ENCODE measurements at regions not wholly inside any gene's neighbourhood (a gene's known extent, or its start where the extent isn't known, plus 50 kb on each side); places are given as distances from the start of the nearest gene placed in this dataset.

DNA sequence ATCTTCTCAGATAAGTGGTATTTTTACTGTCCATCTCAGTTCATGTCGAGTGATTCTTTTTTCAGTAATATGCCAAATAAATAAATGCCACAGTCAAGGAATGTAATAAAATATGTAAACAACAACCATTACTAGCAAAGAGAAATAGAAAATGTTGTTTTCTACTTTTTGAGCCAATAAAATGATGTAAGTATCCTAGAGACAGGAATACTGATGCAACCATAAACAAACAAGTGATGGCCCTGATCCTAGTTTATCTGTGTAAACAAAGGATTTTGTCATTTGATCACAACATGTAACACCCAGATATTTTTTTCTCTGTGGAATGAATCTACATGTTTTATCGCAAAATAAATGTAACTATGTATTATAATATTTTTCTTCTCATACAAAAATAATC, 1852.8 kb downstream of the EFNA5 start:
- TF ChIP-seq, protein P1, sequence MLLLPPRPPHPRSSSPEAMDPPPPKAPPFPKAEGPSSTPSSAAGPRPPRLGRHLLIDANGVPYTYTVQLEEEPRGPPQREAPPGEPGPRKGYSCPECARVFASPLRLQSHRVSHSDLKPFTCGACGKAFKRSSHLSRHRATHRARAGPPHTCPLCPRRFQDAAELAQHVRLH (tag by site-specific recombination; IDR thresholded peaks at IDR 0.05) = no peak
- TF ChIP-seq ZNF621 (tag by site-specific recombination; IDR thresholded peaks at IDR 0.05) (no peak), ZBTB48 (tag by site-specific recombination; IDR thresholded peaks at IDR 0.05) (no peak), ZNF658 (tag by site-specific recombination; IDR thresholded peaks at IDR 0.05) (no peak), ZNF175 (tag by site-specific recombination; IDR thresholded peaks at IDR 0.05) (no peak), ZFP3 (tag by site-specific recombination; IDR thresholded peaks at IDR 0.05; ENCODE audit: low read depth) (no peak), ZNF664 (tag by site-specific recombination; IDR thresholded peaks at IDR 0.05) (no peak), ZNF214 (tag by site-specific recombination; IDR thresholded peaks at IDR 0.05; ENCODE audit: borderline replicate concordance) (no peak), ZBTB21 (tag by site-specific recombination; IDR thresholded peaks at IDR 0.05) (no peak), ZNF341 (tag by site-specific recombination; IDR thresholded peaks at IDR 0.05; ENCODE audit: low read depth) (no peak), ZNF426 (tag by site-specific recombination; IDR thresholded peaks at IDR 0.05) (no peak)
- TF ChIP-seq, protein P2, sequence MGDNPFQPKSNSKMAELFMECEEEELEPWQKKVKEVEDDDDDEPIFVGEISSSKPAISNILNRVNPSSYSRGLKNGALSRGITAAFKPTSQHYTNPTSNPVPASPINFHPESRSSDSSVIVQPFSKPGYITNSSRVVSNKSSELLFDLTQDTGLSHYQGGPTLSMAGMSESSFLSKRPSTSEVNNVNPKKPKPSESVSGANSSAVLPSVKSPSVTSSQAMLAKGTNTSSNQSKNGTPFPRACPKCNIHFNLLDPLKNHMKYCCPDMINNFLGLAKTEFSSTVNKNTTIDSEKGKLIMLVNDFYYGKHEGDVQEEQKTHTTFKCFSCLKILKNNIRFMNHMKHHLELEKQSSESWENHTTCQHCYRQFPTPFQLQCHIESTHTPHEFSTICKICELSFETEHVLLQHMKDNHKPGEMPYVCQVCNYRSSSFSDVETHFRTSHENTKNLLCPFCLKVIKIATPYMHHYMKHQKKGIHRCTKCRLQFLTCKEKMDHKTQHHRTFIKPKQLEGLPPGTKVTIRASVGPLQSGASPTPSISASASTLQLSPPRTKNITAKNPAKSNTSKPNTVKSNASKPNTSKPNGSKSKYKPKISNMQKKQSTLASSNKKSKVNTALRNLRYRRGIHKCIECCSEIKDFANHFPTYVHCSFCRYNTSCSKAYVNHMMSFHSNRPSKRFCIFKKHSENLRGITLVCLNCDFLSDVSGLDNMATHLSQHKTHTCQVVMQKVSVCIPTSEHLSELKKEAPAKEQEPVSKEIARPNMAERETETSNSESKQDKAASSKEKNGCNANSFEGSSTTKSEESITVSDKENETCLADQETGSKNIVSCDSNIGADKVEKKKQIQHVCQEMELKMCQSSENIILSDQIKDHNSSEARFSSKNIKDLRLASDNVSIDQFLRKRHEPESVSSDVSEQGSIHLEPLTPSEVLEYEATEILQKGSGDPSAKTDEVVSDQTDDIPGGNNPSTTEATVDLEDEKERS (tag by site-specific recombination; IDR thresholded peaks at IDR 0.05) = no peak
- TF ChIP-seq, protein P3, sequence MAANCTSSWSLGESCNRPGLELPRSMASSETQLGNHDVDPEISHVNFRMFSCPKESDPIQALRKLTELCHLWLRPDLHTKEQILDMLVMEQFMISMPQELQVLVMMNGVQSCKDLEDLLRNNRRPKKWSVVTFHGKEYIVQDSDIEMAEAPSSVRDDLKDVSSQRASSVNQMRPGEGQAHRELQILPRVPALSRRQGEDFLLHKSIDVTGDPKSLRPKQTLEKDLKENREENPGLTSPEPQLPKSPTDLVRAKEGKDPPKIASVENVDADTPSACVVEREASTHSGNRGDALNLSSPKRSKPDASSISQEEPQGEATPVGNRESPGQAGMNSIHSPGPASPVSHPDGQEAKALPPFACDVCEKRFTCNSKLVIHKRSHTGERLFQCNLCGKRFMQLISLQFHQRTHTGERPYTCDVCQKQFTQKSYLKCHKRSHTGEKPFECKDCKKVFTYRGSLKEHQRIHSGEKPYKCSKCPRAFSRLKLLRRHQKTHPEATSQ (tag by site-specific recombination; IDR thresholded peaks at IDR 0.05) = no peak
- Histone ChIP-seq H3K4me1 (ENCODE audit: control insufficient read depth, insufficient read depth, low read length) (no peaks in the 10 kb centered on the region), H3K9me3 (ENCODE audit: control insufficient read depth, insufficient read depth, low read depth, low read length) (no peaks in the 10 kb centered on the region), H3K27ac (ENCODE audit: extremely low read depth, low read depth, low read length) (no peak overlapping the region), H3K4me3 (ENCODE audit: low read depth, low read length) (no peak overlapping the region), H3K36me3 (ENCODE audit: control insufficient read depth in 2 of 2, insufficient read depth in 1 of 2, low read length in 2 of 2) (no peaks in the 10 kb centered on the region)
- POLR2A ChIA-PET = no interaction called here
- CTCF ChIA-PET = no interaction called here

DNA sequence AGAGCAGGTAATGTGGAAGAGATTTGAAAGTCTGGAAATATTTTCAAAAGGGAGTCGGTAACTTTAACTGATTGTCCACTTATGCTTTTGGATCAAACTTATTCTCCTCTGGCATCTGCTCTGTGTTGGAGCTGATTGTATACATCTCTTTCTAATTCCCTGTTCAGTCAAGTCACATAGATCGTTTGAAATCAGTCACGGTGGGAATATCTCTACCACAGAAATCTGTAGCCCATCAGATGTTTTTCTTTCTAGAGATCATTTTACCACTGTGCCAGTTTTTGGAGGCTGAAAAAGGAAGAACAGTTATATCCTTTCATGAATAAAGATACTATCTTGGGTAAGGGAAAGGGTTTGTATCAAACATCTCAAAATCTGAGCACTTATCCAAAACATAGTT, 1853.3 kb downstream of the EFNA5 start:
- CTCF ChIA-PET = no interaction called here
- Histone ChIP-seq H3K36me3 (ENCODE audit: control insufficient read depth in 2 of 2, insufficient read depth in 1 of 2, low read length in 2 of 2) (no peaks in the 10 kb centered on the region), H3K4me1 (ENCODE audit: control insufficient read depth, insufficient read depth, low read length) (no peaks in the 10 kb centered on the region), H3K9me3 (ENCODE audit: control insufficient read depth, insufficient read depth, low read depth, low read length) (no peaks in the 10 kb centered on the region), H3K27ac (ENCODE audit: extremely low read depth, low read depth, low read length) (no peak overlapping the region), H3K4me3 (ENCODE audit: low read depth, low read length) (no peak overlapping the region)
- POLR2A ChIA-PET = no interaction called here
- TF ChIP-seq, protein P4, sequence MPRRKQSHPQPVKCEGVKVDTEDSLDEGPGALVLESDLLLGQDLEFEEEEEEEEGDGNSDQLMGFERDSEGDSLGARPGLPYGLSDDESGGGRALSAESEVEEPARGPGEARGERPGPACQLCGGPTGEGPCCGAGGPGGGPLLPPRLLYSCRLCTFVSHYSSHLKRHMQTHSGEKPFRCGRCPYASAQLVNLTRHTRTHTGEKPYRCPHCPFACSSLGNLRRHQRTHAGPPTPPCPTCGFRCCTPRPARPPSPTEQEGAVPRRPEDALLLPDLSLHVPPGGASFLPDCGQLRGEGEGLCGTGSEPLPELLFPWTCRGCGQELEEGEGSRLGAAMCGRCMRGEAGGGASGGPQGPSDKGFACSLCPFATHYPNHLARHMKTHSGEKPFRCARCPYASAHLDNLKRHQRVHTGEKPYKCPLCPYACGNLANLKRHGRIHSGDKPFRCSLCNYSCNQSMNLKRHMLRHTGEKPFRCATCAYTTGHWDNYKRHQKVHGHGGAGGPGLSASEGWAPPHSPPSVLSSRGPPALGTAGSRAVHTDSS (tag by site-specific recombination; IDR thresholded peaks at IDR 0.05) = no peak
- no peak for TF ChIP-seq ZNF266 (tag by site-specific recombination; IDR thresholded peaks at IDR 0.05; ENCODE audit: low read depth)
- TF ChIP-seq ZNF155 (tag by site-specific recombination; IDR thresholded peaks at IDR 0.05) = no peak
- no peak for TF ChIP-seq ZNF211 (tag by site-specific recombination; IDR thresholded peaks at IDR 0.05; ENCODE audit: low read depth)
- no peak for TF ChIP-seq ZNF585B (tag by site-specific recombination; IDR thresholded peaks at IDR 0.05)
- no peak for TF ChIP-seq ZBTB8A (tag by site-specific recombination; IDR thresholded peaks at IDR 0.05)
- no peak for TF ChIP-seq ZNF529 (tag by site-specific recombination; IDR thresholded peaks at IDR 0.05; ENCODE audit: insufficient replicate concordance)
- no peak for TF ChIP-seq ZNF561 (tag by site-specific recombination; IDR thresholded peaks at IDR 0.05; ENCODE audit: borderline replicate concordance)
- no peak for TF ChIP-seq ZNF354C (tag by site-specific recombination; IDR thresholded peaks at IDR 0.05; ENCODE audit: borderline replicate concordance, low read depth)
- TF ChIP-seq, protein P5, sequence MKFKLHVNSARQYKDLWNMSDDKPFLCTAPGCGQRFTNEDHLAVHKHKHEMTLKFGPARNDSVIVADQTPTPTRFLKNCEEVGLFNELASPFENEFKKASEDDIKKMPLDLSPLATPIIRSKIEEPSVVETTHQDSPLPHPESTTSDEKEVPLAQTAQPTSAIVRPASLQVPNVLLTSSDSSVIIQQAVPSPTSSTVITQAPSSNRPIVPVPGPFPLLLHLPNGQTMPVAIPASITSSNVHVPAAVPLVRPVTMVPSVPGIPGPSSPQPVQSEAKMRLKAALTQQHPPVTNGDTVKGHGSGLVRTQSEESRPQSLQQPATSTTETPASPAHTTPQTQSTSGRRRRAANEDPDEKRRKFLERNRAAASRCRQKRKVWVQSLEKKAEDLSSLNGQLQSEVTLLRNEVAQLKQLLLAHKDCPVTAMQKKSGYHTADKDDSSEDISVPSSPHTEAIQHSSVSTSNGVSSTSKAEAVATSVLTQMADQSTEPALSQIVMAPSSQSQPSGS (tag by site-specific recombination; IDR thresholded peaks at IDR 0.05; ENCODE audit: low read depth) = no peak
- no peak for TF ChIP-seq ZNF48 (tag by site-specific recombination; IDR thresholded peaks at IDR 0.05)
- no peak for TF ChIP-seq HOXD13 (CRISPR knock-in tag; IDR thresholded peaks at IDR 0.05; ENCODE audit: borderline replicate concordance)
- no peak for TF ChIP-seq ZNF747 (tag by site-specific recombination; IDR thresholded peaks at IDR 0.05)
- no peak for TF ChIP-seq KLF1 (tag by site-specific recombination; IDR thresholded peaks at IDR 0.05)
- no peak for TF ChIP-seq ZNF530 (tag by site-specific recombination; IDR thresholded peaks at IDR 0.05; ENCODE audit: low read depth)
- no peak for TF ChIP-seq ZSCAN30 (tag by site-specific recombination; IDR thresholded peaks at IDR 0.05)
- no peak for TF ChIP-seq ZNF132 (tag by site-specific recombination; IDR thresholded peaks at IDR 0.05; ENCODE audit: borderline replicate concordance)
- no peak for TF ChIP-seq ZNF660 (tag by site-specific recombination; IDR thresholded peaks at IDR 0.05)

All from HEK293 (cell line).